ENCODE measurements at regions not wholly inside any gene's neighbourhood (a gene's known extent, or its start where the extent isn't known, plus 50 kb on each side); places are given as distances from the start of the nearest gene placed in this dataset.

DNA sequence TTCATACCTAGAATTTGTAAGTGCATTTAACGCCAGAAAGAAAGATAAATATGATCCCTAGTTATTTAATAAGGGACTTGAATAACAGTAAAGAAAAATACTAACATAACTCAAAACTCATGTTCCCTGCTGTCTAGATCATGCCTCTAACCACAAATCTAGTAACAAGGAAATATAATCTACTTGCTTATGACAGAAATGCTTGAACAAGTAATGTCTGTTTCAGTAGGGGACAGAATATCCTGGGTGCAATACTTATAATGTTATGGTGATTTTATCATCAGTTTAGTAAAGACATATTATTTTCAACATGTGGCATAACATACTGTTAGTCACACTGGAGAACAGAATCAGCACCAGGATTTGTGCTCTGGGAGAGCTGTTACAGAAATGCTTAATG is 861.9 kb upstream of the SLITRK1 start:
- Histone ChIP-seq H3K27me3 (ENCODE audit: control insufficient read depth, insufficient read depth, low read length) (no peaks in the 10 kb centered on the region), H3K4me3 (ENCODE audit: low read depth, low read length) (no peak overlapping the region), H3K9me3 (ENCODE audit: control insufficient read depth, insufficient read depth, low read length) (no peaks in the 10 kb centered on the region), H3K27ac (ENCODE audit: low read depth, low read length) (no peak overlapping the region)
- POLR2A ChIA-PET, result no interaction called here
- TF ChIP-seq, protein P1, sequence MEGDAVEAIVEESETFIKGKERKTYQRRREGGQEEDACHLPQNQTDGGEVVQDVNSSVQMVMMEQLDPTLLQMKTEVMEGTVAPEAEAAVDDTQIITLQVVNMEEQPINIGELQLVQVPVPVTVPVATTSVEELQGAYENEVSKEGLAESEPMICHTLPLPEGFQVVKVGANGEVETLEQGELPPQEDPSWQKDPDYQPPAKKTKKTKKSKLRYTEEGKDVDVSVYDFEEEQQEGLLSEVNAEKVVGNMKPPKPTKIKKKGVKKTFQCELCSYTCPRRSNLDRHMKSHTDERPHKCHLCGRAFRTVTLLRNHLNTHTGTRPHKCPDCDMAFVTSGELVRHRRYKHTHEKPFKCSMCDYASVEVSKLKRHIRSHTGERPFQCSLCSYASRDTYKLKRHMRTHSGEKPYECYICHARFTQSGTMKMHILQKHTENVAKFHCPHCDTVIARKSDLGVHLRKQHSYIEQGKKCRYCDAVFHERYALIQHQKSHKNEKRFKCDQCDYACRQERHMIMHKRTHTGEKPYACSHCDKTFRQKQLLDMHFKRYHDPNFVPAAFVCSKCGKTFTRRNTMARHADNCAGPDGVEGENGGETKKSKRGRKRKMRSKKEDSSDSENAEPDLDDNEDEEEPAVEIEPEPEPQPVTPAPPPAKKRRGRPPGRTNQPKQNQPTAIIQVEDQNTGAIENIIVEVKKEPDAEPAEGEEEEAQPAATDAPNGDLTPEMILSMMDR (IDR thresholded peaks at IDR 0.05; ENCODE audit: low read depth, low read length), result no peak
- CTCF ChIA-PET, result no interaction called here
- no peak for DNase-seq (ENCODE audit: low read depth, low spot score)

DNA sequence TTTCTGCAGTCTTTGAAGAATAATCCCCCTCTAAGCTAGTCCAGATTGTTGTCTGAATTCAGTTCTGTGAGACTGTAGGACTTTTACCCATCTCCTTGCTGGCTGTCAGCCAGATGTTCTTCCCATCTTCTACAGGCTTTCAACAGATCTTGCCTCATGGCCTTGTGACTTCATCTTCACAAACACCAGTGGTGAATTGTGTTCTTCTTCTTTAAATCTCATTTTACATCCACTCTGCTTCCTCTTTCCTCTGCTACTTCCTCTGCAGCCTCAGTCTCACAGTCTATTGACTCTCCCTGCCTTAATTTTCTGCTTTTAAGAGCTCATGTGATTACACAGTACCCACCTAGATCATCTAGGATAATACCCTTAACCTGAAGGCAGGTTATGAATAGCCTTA is 859.0 kb upstream of the SLITRK1 start:
- no peak for DNase-seq (ENCODE audit: low read depth, low spot score)
- Histone ChIP-seq H3K9me3 (ENCODE audit: control insufficient read depth, insufficient read depth, low read length) (no peaks in the 10 kb centered on the region), H3K4me3 (ENCODE audit: low read depth, low read length) (no peak overlapping the region), H3K27ac (ENCODE audit: low read depth, low read length) (no peak overlapping the region), H3K27me3 (ENCODE audit: control insufficient read depth, insufficient read depth, low read length) (no peaks in the 10 kb centered on the region)
- ChIA-PET CTCF (no interaction called here), POLR2A (no interaction called here)
- TF ChIP-seq, protein P1 (IDR thresholded peaks at IDR 0.05; ENCODE audit: low read depth, low read length), result no peak

DNA sequence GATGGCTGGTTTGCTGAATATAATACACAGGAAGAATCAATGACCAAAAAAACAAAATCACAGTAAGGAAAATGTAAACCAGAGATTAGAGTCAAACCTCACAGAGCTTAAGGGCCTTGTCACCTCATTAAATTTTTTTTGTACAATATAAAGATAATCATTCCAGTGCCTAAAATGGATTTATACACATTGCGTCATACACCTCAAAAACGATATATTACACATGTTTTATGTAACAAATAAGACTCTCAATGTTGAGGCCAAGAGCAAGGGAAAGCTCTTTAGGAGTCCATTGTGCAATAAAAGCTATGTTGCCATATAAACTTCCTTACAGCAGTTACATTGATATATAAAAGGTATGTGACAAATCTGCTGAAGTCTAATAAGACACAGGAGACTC is 856.7 kb upstream of the SLITRK1 start:
- TF ChIP-seq, protein P1 (IDR thresholded peaks at IDR 0.05; ENCODE audit: low read depth, low read length), result no peak
- Histone ChIP-seq H3K27ac (ENCODE audit: low read depth, low read length) (no peak overlapping the region), H3K27me3 (ENCODE audit: control insufficient read depth, insufficient read depth, low read length) (no peaks in the 10 kb centered on the region), H3K9me3 (ENCODE audit: control insufficient read depth, insufficient read depth, low read length) (no peaks in the 10 kb centered on the region), H3K4me3 (ENCODE audit: low read depth, low read length) (no peak overlapping the region)
- ChIA-PET CTCF (no interaction called here), POLR2A (no interaction called here)
- no peak for DNase-seq (ENCODE audit: low read depth, low spot score)

DNA sequence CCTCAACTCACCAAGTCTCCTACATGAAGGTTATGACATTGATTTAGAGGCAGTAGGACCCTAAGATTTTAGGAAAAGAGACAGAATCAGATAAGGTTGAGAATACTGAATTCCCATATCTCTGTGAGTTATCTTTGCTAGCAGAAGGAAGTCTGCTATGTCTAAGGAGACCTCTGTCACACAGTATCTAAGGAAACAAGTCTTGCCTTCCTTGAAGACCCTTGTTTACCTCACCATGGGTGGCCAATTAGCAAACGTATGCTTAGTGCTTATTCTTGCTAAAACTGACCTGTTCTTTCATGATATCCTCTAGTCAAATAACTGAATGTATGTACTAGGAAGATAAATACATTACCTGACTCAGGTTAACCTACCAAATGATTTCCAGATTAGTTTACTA is 855.4 kb upstream of the SLITRK1 start:
- Histone ChIP-seq H3K9me3 (ENCODE audit: control insufficient read depth, insufficient read depth, low read length) (no peaks in the 10 kb centered on the region), H3K4me3 (ENCODE audit: low read depth, low read length) (no peak overlapping the region), H3K27me3 (ENCODE audit: control insufficient read depth, insufficient read depth, low read length) (no peaks in the 10 kb centered on the region), H3K27ac (ENCODE audit: low read depth, low read length) (no peak overlapping the region)
- POLR2A ChIA-PET, result no interaction called here
- DNase-seq (ENCODE audit: low read depth, low spot score), result no peak
- TF ChIP-seq, protein P1 (IDR thresholded peaks at IDR 0.05; ENCODE audit: low read depth, low read length), result no peak
- CTCF ChIA-PET, result no interaction called here

DNA sequence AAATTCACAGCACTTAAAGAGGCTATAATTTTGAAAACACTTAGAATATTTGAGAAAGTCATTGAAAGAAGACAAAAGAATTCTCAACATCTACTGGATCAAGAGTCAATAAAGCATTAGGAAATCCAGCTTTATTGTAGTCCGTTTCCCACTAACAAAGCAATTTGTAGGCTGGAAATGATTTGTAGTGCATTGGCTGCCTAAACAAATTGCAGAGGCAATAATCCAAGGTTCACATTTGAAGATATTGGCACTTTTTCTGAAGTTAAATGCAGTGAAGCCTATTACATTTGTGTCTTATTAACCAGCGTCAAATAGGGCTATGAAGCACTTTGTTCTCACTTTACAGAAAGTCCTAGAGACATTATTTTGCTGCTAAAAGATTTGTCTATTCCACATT is 848.1 kb upstream of the SLITRK1 start:
- ChIA-PET POLR2A (no interaction called here), CTCF (no interaction called here)
- TF ChIP-seq, protein P1 (IDR thresholded peaks at IDR 0.05; ENCODE audit: low read depth, low read length), result no peak
- Histone ChIP-seq H3K9me3 (ENCODE audit: control insufficient read depth, insufficient read depth, low read length) (no peaks in the 10 kb centered on the region), H3K27me3 (ENCODE audit: control insufficient read depth, insufficient read depth, low read length) (no peaks in the 10 kb centered on the region), H3K4me3 (ENCODE audit: low read depth, low read length) (no peak overlapping the region), H3K27ac (ENCODE audit: low read depth, low read length) (no peak overlapping the region)
- DNase-seq (ENCODE audit: low read depth, low spot score), result no peak
